ENCODE measurements at regions not wholly inside any gene's neighbourhood (a gene's known extent, or its start where the extent isn't known, plus 50 kb on each side); places are given as distances from the start of the nearest gene placed in this dataset.
"Not testable (repeated sequence)": the region's sequence is repeated elsewhere in the genome, so short reads cannot be mapped to it uniquely, and the experiment has no call there.

- TF ChIP-seq, protein P1, sequence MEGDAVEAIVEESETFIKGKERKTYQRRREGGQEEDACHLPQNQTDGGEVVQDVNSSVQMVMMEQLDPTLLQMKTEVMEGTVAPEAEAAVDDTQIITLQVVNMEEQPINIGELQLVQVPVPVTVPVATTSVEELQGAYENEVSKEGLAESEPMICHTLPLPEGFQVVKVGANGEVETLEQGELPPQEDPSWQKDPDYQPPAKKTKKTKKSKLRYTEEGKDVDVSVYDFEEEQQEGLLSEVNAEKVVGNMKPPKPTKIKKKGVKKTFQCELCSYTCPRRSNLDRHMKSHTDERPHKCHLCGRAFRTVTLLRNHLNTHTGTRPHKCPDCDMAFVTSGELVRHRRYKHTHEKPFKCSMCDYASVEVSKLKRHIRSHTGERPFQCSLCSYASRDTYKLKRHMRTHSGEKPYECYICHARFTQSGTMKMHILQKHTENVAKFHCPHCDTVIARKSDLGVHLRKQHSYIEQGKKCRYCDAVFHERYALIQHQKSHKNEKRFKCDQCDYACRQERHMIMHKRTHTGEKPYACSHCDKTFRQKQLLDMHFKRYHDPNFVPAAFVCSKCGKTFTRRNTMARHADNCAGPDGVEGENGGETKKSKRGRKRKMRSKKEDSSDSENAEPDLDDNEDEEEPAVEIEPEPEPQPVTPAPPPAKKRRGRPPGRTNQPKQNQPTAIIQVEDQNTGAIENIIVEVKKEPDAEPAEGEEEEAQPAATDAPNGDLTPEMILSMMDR (IDR thresholded peaks at IDR 0.05; ENCODE audit: borderline replicate concordance, extremely low read depth, low read length, poor library complexity, severe bottlenecking), result not testable (repeated sequence)
- TF ChIP-seq EZH2 (IDR thresholded peaks at IDR 0.05; ENCODE audit: borderline replicate concordance, low read depth, low read length, severe bottlenecking), result not testable (repeated sequence)
Observed at GRCh38 chr4:177495626-177496025, 53.4 kb upstream of the AGA start.
